Right atrium auricular region (tissue), 2 donors: ENCODE measurements at regions not wholly inside any gene's neighbourhood (a gene's known extent, or its start where the extent isn't known, plus 50 kb on each side); places are given as distances from the start of the nearest gene placed in this dataset.

Experiments
- DNase-seq: peaks from one replicate; pipeline ENCODE4 v3.0.0-alpha.2; 2019; ENCODE audit warnings: low spot score
- H3K27ac ChIP-seq, 2 donors: fragments of 200-600 bp; sonication (generic); 1 replicate in 1 of 2; 2 replicates in 1 of 2; pipeline ENCODE4 v1.5.1; 2016 to 2019
- H3K27me3 ChIP-seq, 2 donors: fragments of 200-600 bp; sonication (generic); one replicate each; pipeline versions ENCODE4 v1.5.1 to v1.6.0; 2017 to 2019
- H3K36me3 ChIP-seq: fragments of 200-600 bp; sonication (generic); one replicate; pipeline ENCODE4 v1.5.1; 2016
- H3K4me1 ChIP-seq, 2 donors: fragments of 200-600 bp; sonication (generic); one replicate each; pipeline versions ENCODE4 v1.5.1 to v1.6.0; 2017 to 2019
- H3K4me3 ChIP-seq, 2 donors: fragments of 200-600 bp; sonication (generic); 1 replicate in 1 of 2; 2 replicates in 1 of 2; pipeline ENCODE4 v1.5.1; 2017 to 2019; ENCODE audit warnings: mild to moderate bottlenecking in 1 of 2, moderate library complexity in 1 of 2
- H3K9me3 ChIP-seq, 2 donors: fragments of 200-600 bp; sonication (generic); one replicate each; pipeline ENCODE4 v1.5.1; 2019
- CTCF ChIP-seq, 2 donors: fragments of 200-600 bp; sonication (generic); IDR thresholded peaks; one replicate each; pipeline ENCODE4 v1.5.1; 2019; ENCODE audit warnings: antibody characterized with exemption in 2 of 2

DNA sequence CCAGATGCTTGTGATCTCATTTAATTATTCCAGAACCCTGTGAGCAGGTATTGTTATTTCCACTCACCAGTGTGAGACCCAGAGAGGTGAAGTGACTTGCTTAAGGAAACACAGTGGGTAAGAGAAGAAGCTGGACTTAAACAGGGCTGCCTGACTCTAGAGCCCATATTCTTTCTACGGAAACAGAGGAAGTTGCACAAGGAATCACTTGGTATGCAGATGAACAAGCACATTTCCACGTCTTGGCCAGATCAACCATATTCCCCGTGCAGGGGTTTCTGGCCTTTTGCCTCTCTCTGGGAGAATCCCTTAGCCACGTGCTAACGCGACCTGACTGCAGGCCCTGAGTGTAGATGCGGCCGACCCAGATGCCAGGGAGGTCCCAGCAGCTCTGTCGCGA is 195.5 kb upstream of the ATP6AP2 start:
- Histone ChIP-seq H3K4me1 (no peaks in the 10 kb centered on the region), H3K36me3 (no peaks in the 10 kb centered on the region), H3K27me3 (no peaks in the 10 kb centered on the region), H3K27ac (no peak overlapping the region), H3K4me3 (no peak overlapping the region), H3K9me3 (no peaks in the 10 kb centered on the region)
- no peak for TF ChIP-seq CTCF (IDR thresholded peaks at IDR 0.05)
- no peak for DNase-seq

- H3K36me3 ChIP-seq, result no peaks in the 10 kb centered on the region
- no peak for TF ChIP-seq CTCF (IDR thresholded peaks at IDR 0.05)
Measured at GRCh38 chrX:40383969-40384368, 196.8 kb upstream of the ATP6AP2 start.

GRCh38 chrX:40383360-40383759 is 197.4 kb upstream of the ATP6AP2 start:
- H3K4me3 ChIP-seq, result no peak overlapping the region
- DNase-seq, result no peak
- no peak overlapping the region for H3K27ac ChIP-seq
- no peak for TF ChIP-seq CTCF (IDR thresholded peaks at IDR 0.05)
- no peaks in the 10 kb centered on the region for H3K9me3 ChIP-seq
- H3K27me3 ChIP-seq, result no peaks in the 10 kb centered on the region
- H3K4me1 ChIP-seq, result no peaks in the 10 kb centered on the region
- H3K36me3 ChIP-seq, result no peaks in the 10 kb centered on the region

More at GRCh38 chrX:40383969-40384368, 196.8 kb upstream of the ATP6AP2 start:
- H3K4me1 ChIP-seq, result no peaks in the 10 kb centered on the region
- H3K4me3 ChIP-seq, result no peak overlapping the region
- no peak overlapping the region for H3K27ac ChIP-seq
- no peaks in the 10 kb centered on the region for H3K27me3 ChIP-seq
- no peak for DNase-seq
- no peaks in the 10 kb centered on the region for H3K9me3 ChIP-seq

GRCh38 chrX:40380655-40381488 is 199.9 kb upstream of the ATP6AP2 start:
- Histone ChIP-seq H3K36me3 (no peaks in the 10 kb centered on the region), H3K27me3 (no peaks in the 10 kb centered on the region), H3K27ac (no peak overlapping the region), H3K9me3 (peaks cover 0 to 9% of the 10 kb centered on the region in 2 donors), H3K4me3 (no peak overlapping the region), H3K4me1 (no peaks in the 10 kb centered on the region)
- no peak for DNase-seq
- no peak for TF ChIP-seq CTCF (IDR thresholded peaks at IDR 0.05)

GRCh38 chrX:40377684-40378083 is 203.1 kb upstream of the ATP6AP2 start:
- no peaks in the 10 kb centered on the region for H3K36me3 ChIP-seq
- no peaks in the 10 kb centered on the region for H3K27me3 ChIP-seq
- H3K9me3 ChIP-seq, result peaks cover 0 to 9% of the 10 kb centered on the region in 2 donors
- no peak for DNase-seq
- TF ChIP-seq CTCF (IDR thresholded peaks at IDR 0.05), result no peak
- H3K4me3 ChIP-seq, result no peak overlapping the region
- H3K27ac ChIP-seq, result no peak overlapping the region
- H3K4me1 ChIP-seq, result no peaks in the 10 kb centered on the region

- H3K4me1 ChIP-seq, result no peaks in the 10 kb centered on the region
- no peaks in the 10 kb centered on the region for H3K36me3 ChIP-seq
- H3K4me3 ChIP-seq, result no peak overlapping the region
- H3K9me3 ChIP-seq, result peaks cover 0 to 9% of the 10 kb centered on the region in 2 donors
- TF ChIP-seq CTCF (IDR thresholded peaks at IDR 0.05), result no peak
- no peaks in the 10 kb centered on the region for H3K27me3 ChIP-seq
- no peak overlapping the region for H3K27ac ChIP-seq
- DNase-seq, result no peak
Measured at GRCh38 chrX:40374486-40374885, 206.3 kb upstream of the ATP6AP2 start.
